ENCODE measurements at regions not wholly inside any gene's neighbourhood (a gene's known extent, or its start where the extent isn't known, plus 50 kb on each side); places are given as distances from the start of the nearest gene placed in this dataset.
"Not testable (repeated sequence)": the region's sequence is repeated elsewhere in the genome, so short reads cannot be mapped to it uniquely, and the experiment has no call there.

GRCh38 chr17:22278302-22279275 lies 586.3 kb downstream of the KCNJ18 start:
- Histone ChIP-seq H3K27ac (ENCODE audit: low read length) (no peak overlapping the region), H3K4me3 (ENCODE audit: low read depth in 1 of 2, low read length in 2 of 2) (no peak overlapping the region), H2AFZ (ENCODE audit: low read depth, low read length) (no peak overlapping the region), H3K36me3 (ENCODE audit: insufficient read depth, low read length) (no peaks in the 10 kb centered on the region), H3K4me1 (ENCODE audit: insufficient read depth, low read length) (no peaks in the 10 kb centered on the region), H3K4me2 (ENCODE audit: insufficient read depth, low read length) (no peak overlapping the region), H3K27me3 (ENCODE audit: insufficient read depth, low read length, poor library complexity) (no peaks in the 10 kb centered on the region), H3K9ac (ENCODE audit: low read depth, low read length) (no peak overlapping the region), H3K9me3 (ENCODE audit: insufficient read depth, low read length, severe bottlenecking) (peaks cover 2% of the 10 kb centered on the region), H4K20me1 (ENCODE audit: insufficient read depth, low read length) (no peaks in the 10 kb centered on the region), H3K79me2 (ENCODE audit: insufficient read depth, low read length) (no peaks in the 10 kb centered on the region)
- DNase-seq = no peak
- ATAC-seq (ENCODE audit: insufficient read depth, low read depth) = no peak
- TF ChIP-seq, protein P1, sequence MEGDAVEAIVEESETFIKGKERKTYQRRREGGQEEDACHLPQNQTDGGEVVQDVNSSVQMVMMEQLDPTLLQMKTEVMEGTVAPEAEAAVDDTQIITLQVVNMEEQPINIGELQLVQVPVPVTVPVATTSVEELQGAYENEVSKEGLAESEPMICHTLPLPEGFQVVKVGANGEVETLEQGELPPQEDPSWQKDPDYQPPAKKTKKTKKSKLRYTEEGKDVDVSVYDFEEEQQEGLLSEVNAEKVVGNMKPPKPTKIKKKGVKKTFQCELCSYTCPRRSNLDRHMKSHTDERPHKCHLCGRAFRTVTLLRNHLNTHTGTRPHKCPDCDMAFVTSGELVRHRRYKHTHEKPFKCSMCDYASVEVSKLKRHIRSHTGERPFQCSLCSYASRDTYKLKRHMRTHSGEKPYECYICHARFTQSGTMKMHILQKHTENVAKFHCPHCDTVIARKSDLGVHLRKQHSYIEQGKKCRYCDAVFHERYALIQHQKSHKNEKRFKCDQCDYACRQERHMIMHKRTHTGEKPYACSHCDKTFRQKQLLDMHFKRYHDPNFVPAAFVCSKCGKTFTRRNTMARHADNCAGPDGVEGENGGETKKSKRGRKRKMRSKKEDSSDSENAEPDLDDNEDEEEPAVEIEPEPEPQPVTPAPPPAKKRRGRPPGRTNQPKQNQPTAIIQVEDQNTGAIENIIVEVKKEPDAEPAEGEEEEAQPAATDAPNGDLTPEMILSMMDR (IDR thresholded peaks at IDR 0.05; ENCODE audit: borderline replicate concordance, extremely low read depth, low read length, poor library complexity, severe bottlenecking) = no peak

DNA sequence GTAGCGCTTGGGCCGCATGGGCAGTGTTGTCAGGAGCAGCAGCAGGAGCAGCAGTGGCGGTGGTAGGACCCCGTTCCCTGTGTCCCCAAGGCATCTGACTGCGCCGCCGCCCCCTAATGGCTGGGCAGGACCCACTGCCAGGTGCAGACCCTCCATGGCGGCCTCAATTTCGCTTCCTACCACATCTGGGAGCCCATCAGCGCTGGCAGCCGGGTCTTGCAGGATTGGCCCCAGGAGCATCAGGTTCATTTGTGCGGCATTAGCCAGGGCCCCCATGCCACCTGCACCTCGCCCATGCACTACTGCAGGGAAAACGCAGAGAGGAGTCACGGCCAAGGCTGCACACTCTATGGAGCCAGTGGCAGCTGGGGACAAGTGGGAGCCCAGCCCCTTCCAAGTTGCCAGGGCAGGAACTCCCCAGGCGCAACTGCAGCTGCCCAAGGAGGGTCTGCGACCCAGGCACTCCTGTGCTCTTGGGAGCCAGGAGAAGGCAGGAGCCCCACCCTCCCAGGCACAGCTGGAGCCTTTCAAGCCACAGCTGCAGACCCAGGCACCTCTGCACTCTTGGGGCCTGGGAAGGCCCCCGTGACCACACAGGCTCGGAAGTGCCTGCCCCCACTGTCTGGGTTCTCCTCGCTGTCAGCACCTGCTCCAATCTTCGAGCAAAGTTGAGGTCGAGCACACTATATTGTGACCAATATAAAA lies 594.2 kb downstream of the KCNJ18 start:
- no peak for TF ChIP-seq EZH2 (IDR thresholded peaks at IDR 0.05; ENCODE audit: borderline replicate concordance, low read depth, low read length, severe bottlenecking)
- TF ChIP-seq, protein P1 (IDR thresholded peaks at IDR 0.05; ENCODE audit: borderline replicate concordance, extremely low read depth, low read length, poor library complexity, severe bottlenecking) = no peak
- H3K4me3 ChIP-seq (ENCODE audit: low read depth in 1 of 2, low read length in 2 of 2) = no peak overlapping the region
- H3K27me3 ChIP-seq (ENCODE audit: insufficient read depth, low read length, poor library complexity) = no peaks in the 10 kb centered on the region
- H2AFZ ChIP-seq (ENCODE audit: low read depth, low read length) = no peak overlapping the region
- ATAC-seq (ENCODE audit: insufficient read depth, low read depth) = no peak
- no peaks in the 10 kb centered on the region for H3K79me2 ChIP-seq (ENCODE audit: insufficient read depth, low read length)
- H3K4me1 ChIP-seq (ENCODE audit: insufficient read depth, low read length) = no peaks in the 10 kb centered on the region
- H4K20me1 ChIP-seq (ENCODE audit: insufficient read depth, low read length) = no peaks in the 10 kb centered on the region
- no peak overlapping the region for H3K4me2 ChIP-seq (ENCODE audit: insufficient read depth, low read length)
- H3K9me3 ChIP-seq (ENCODE audit: insufficient read depth, low read length, severe bottlenecking) = no peaks in the 10 kb centered on the region
- no peak overlapping the region for H3K27ac ChIP-seq (ENCODE audit: low read length)
- no peak overlapping the region for H3K9ac ChIP-seq (ENCODE audit: low read depth, low read length)
- DNase-seq = no peak
- no peaks in the 10 kb centered on the region for H3K36me3 ChIP-seq (ENCODE audit: insufficient read depth, low read length)

DNA sequence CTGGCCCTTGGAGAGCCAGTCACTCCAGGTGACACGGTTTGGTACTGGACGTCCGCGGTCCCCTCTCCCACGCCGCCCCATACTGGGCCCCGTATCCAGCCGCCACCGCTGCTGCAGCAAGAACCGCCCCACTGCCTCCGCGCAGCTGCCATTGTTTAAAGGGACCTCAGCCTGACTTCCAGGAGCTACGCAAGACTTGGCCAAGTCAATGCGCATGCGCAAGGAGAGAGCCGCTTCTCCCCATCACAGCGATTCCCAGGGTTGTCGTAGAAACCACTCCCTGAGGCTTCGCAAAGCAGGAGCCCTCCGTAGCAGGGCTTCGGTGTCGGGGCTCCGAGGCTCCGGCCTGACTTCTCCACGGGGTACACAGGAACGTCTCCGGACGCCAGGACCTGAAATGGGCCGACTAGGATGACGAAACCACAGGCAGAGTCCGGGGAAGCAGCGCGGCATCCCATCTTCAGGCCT lies 606.2 kb downstream of the KCNJ18 start:
- not testable (repeated sequence) for H2AFZ ChIP-seq (ENCODE audit: low read depth, low read length); H4K20me1 ChIP-seq (ENCODE audit: insufficient read depth, low read length); H3K36me3 ChIP-seq (ENCODE audit: insufficient read depth, low read length); H3K79me2 ChIP-seq (ENCODE audit: insufficient read depth, low read length); H3K27me3 ChIP-seq (ENCODE audit: insufficient read depth, low read length, poor library complexity); H3K9ac ChIP-seq (ENCODE audit: low read depth, low read length); H3K4me3 ChIP-seq (ENCODE audit: low read depth in 1 of 2, low read length in 2 of 2); ATAC-seq (ENCODE audit: insufficient read depth, low read depth); H3K27ac ChIP-seq (ENCODE audit: low read length); H3K4me1 ChIP-seq (ENCODE audit: insufficient read depth, low read length); H3K4me2 ChIP-seq (ENCODE audit: insufficient read depth, low read length); DNase-seq
- peaks cover 29% of the 10 kb centered on the region for H3K9me3 ChIP-seq (ENCODE audit: insufficient read depth, low read length, severe bottlenecking)

DNA sequence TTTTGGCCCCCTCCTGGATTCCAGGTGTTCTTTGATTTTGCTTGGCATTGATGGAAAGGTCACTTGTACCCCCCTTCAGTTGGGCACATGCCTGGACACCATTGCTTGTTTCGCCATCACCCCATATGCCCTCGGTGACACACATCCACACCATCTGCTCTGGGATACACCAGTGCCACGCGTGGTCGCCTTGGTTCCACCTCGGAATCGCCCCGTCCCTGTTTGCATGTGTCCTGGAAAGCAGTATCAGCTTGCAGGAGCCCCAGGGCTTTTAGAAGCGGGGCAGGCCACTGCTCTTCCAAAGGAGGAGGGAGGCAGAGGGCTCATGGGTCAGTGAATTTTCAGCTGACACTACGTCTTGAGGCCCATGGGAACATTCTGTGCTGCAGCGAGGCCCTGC lies 607.9 kb downstream of the KCNJ18 start:
- Histone ChIP-seq H3K27me3 (ENCODE audit: insufficient read depth, low read length, poor library complexity) (no peaks in the 10 kb centered on the region), H3K4me1 (ENCODE audit: insufficient read depth, low read length) (no peaks in the 10 kb centered on the region), H3K4me2 (ENCODE audit: insufficient read depth, low read length) (no peak overlapping the region), H3K79me2 (ENCODE audit: insufficient read depth, low read length) (no peaks in the 10 kb centered on the region), H3K9me3 (ENCODE audit: insufficient read depth, low read length, severe bottlenecking) (peaks cover 38% of the 10 kb centered on the region), H3K4me3 (ENCODE audit: low read depth in 1 of 2, low read length in 2 of 2) (no peak overlapping the region), H3K36me3 (ENCODE audit: insufficient read depth, low read length) (no peaks in the 10 kb centered on the region), H3K27ac (ENCODE audit: low read length) (no peak overlapping the region), H3K9ac (ENCODE audit: low read depth, low read length) (no peak overlapping the region), H4K20me1 (ENCODE audit: insufficient read depth, low read length) (no peaks in the 10 kb centered on the region), H2AFZ (ENCODE audit: low read depth, low read length) (no peak overlapping the region)
- no peak for TF ChIP-seq EZH2 (IDR thresholded peaks at IDR 0.05; ENCODE audit: borderline replicate concordance, low read depth, low read length, severe bottlenecking)
- TF ChIP-seq, protein P1 (IDR thresholded peaks at IDR 0.05; ENCODE audit: borderline replicate concordance, extremely low read depth, low read length, poor library complexity, severe bottlenecking) = no peak
- no peak for DNase-seq
- no peak for ATAC-seq (ENCODE audit: insufficient read depth, low read depth)
